Esophagus mucosa (tissue), 1 donor: ENCODE measurements at regions not wholly inside any gene's neighbourhood (a gene's known extent, or its start where the extent isn't known, plus 50 kb on each side); places are given as distances from the start of the nearest gene placed in this dataset.

Source experiments
- ATAC-seq: fragments of 200-7000 bp; cut with Tn5 transposase; one replicate; pipeline ENCODE4 v1.9.1; 2020
- donor health status: DM: yes; HTN: yes; CAD: no.

DNA sequence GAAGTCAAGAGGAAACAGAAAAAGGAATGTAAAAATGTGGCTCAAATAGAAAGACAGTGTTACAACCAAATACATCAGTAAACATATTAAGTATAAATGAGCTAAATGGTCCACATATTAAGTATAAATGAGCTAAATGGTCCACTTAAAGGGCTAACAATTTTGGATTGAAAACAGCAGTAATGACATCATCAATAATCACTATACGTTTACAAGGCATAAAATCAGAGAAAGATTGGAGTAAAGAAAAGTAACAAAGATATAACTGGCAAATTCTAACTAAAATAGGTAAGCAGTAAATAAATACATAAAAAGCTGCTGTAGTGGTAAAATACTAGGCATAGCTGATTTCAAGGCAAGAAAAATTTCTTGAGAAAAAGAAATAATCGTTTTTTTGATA lies 1298.4 kb upstream of the CELF2 start:
- ATAC-seq: no peak

DNA sequence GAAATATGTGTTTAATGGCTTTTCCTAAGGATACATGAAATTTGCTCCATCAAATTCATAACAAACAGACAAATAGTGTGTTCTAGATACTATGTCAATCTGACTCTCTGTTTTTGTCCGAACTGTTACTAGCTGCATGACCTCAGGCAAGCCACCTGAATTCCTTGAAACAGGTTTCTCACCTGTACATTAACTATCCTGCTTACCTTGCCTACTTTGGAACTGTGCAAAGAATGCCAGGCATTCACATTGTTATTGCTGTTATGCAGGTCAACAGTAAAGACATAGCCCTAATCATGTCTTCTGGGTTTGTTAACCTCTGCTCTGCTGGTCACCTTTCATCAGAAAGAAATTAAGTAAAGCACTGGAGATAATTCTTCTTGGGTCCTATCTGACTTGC lies 1283.9 kb upstream of the CELF2 start:
- ATAC-seq: no peak

DNA sequence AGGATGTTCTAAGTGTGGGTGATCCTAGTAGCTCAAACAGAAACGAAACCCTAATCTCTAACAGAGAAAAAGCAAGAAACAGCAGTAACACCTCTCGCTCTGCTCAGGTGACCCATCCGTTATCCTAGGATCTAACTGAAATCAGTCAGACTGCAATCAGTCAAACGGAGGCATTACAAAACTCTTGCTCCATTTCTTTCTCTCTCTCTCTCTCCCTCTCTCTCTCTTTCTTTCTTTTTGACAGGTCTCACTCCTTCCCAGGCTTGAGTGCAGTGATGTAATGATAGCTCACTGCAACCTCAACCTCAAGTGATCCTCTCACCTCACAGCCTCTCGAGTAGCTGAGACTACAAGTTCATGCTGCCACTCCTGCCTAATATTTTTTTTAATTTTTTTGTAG lies 1283.5 kb upstream of the CELF2 start:
- no peak for ATAC-seq

- ATAC-seq: no peak
These were observed 1281.9 kb upstream of the CELF2 start for GRCh38 chr10:9735731-9736130.

DNA sequence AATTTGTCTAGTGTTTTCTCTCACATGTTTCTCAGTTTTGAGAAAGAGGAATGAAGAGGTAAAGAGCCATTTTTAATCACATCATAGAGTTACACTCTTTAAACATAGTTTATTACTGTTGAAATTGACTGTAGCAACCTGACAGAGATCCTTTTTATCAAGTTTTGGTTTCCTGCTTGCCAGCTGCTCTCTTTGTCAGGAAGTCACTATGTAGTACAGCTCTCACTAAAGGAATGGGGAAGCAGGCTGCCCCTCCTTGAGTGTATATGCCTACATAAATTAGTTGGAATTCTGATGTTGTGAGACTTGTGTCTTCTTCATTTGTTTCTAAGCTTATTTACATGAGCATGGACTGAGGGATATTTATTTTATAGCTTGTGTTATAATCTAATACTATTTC lies 1274.0 kb upstream of the CELF2 start:
- no peak for ATAC-seq

DNA sequence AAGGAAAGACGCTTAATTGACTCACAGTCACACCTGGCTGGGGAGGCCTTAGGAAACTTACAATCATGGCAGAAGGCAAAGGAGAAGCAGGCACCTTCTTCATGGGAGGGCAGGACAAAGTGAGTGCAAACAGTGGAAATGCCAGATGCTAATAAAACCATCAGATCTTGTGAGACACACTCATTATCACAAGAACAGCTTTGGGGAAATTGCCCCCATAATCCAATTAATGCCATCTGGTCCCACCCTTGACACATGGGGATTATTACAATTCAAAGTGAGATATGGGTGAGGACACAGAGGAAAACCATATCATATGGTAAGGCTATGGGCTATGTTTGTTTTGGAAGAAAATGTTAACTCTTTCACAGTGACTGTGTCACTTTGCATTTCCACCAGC lies 1272.5 kb upstream of the CELF2 start:
- no peak for ATAC-seq

GRCh38 chr10:9757176-9757575 lies 1260.5 kb upstream of the CELF2 start:
- no peak for ATAC-seq

GRCh38 chr10:9759596-9759995 lies 1258.1 kb upstream of the CELF2 start:
- ATAC-seq: no peak

DNA sequence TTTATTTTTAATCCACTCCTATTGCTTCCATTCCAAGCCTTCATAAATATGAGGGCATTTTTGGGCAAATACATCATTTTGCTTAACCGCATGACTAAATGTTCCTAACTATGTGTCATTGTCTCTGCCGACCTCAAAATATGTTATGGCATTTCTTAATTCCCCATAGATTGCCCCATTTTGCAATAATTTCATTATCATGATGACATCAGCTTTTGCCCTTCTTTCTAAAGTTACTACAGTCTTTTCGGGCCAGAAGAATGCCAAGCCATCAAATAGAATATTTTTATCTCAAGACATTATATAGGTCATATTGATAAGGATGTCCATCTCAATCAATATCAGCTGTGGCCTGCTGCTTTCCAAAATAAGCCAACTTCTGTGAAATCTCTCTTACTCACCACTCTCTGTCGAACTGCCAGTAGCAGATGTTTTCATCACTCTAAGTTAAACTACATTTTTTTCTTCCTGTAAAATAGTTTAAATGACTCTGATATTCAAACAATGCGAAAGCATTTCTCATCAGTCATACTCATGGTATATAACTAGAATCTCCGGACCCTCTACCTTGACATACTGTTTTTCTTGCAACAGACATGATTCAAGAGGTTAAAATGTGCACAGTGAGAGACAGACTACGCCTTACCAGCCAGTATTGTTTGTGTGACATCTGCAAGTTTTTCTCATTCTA lies 1254.6 kb upstream of the CELF2 start:
- ATAC-seq: no peak

DNA sequence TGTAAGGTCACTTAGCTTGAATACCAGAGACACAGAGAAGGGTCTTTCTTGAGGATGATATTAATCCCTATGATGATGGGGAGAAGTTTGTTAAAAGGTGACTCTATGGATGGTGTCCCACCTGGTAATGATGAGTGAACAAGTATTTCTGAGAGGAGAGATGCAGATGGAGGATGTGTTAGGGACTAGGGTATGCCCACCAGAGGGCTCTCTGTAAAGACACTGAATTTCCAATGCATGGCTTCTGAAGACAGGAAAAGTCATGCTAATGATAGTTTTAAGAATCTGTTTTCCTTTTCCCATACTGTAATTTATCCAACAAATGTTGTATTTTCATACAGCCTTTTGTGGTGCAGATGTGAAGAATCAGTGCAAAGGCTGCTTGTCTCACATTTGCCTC lies 1250.9 kb upstream of the CELF2 start:
- ATAC-seq: no peak

DNA sequence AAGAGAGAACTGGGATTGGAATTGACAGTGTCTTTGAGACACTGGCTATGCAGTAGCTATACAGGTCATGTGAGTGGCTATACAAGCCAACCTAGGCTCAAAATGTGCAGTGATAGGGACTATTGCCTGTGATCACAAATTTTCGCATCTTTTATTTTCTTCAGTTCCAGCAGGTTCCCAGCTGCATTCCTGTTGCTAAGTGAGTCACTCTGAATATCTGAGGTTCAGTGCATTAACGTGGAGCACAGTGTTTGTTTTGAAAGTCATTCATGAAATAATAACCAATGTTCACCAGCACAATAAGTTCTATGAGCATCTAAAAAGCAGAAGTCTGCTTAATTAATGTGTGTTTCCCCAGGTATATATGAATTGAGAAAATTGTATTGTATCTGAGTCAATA lies 1236.0 kb upstream of the CELF2 start:
- no peak for ATAC-seq

GRCh38 chr10:9786101-9786500 lies 1231.6 kb upstream of the CELF2 start:
- no peak for ATAC-seq

GRCh38 chr10:9786576-9786975 lies 1231.1 kb upstream of the CELF2 start:
- no peak for ATAC-seq

- ATAC-seq: no peak
These were observed 1227.7 kb upstream of the CELF2 start for GRCh38 chr10:9789996-9790395.

GRCh38 chr10:9792181-9792580 lies 1225.5 kb upstream of the CELF2 start:
- ATAC-seq: no peak

GRCh38 chr10:9796564-9796963 lies 1221.1 kb upstream of the CELF2 start:
- ATAC-seq: no peak

- ATAC-seq: no peak
These were observed 1217.7 kb upstream of the CELF2 start for GRCh38 chr10:9800011-9800410.

- ATAC-seq: no peak
These were observed 1217.1 kb upstream of the CELF2 start for GRCh38 chr10:9800571-9800970.

- ATAC-seq: no peak
These were observed 1209.8 kb upstream of the CELF2 start for GRCh38 chr10:9807846-9808245.

DNA sequence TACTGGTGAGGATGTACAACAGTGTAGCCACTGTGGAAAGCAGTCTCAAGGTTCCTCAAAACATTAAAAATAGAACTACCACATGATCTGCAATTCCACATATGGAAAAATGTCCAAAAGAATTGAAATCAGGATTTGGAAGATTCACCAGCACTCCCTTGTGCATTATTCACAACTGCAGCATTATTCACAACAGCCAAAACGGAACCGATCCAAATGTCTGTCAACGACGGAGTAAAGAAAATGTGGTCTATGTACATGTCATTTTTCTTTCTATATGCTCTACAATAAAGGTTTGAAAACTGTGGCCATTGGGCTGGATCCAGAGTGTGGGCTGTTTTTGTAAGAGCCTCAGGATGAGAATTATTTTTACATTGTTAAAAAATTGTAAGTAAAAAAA lies 1206.1 kb upstream of the CELF2 start:
- ATAC-seq: no peak

DNA sequence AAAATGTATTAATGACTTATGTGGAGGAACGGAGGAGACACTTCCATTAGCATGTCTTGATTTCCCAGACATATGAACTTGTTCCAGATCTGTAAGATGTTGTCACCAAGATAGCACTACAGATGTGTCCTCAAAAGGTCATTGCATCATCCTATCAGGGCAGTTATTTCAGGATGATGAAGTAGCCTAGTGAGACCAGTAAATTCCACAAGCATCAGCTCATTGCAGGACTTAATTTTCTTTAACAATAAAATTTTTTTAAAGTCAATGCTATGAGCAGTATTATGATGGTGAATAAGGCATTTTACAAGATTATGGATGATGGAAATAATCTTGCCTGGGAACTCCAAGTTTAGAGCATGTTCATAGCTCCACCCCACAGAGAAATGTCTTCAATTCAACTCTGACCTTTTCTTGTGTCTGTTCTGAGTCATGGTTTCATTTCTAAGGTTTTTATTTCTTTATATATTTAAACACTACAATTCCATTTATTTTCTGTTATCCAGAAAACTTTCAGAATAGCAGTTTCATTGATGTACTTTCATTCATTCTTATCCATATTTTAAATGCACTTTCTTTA lies 1203.3 kb upstream of the CELF2 start:
- no peak for ATAC-seq

DNA sequence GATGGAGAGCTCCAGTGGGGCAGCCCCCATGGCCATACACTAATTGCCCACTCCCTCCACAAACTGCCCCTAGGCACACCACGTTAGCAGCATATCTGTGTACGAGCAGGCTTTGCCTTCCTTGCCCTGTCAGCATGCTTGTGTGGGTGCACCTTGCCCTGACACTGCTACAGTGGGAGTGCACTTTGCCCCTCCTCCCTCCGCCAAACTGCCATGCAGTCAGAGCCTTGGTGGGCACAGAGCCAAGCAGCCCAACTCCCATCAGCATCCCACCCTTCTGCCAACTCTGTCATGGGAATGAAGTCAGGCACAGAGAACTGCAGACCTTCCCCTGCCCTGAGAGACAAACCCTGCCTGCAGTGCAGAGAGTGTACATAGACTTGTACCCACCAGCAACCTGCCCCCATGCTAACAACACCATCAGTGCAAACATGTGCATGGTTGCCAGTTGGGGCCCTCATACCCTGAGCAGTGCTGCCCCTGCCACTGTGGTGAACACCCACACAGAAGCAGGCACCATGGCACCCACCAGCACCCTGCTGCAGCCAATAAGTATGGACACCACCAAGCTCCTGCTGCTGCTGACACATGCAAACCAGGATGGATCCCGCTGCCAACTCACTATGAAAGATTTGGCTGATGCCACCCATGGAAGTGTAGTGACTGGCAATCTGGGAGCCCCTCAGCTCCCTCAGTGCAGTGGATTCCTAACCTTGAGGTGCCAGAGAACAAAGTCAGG lies 1197.7 kb upstream of the CELF2 start:
- no peak for ATAC-seq

DNA sequence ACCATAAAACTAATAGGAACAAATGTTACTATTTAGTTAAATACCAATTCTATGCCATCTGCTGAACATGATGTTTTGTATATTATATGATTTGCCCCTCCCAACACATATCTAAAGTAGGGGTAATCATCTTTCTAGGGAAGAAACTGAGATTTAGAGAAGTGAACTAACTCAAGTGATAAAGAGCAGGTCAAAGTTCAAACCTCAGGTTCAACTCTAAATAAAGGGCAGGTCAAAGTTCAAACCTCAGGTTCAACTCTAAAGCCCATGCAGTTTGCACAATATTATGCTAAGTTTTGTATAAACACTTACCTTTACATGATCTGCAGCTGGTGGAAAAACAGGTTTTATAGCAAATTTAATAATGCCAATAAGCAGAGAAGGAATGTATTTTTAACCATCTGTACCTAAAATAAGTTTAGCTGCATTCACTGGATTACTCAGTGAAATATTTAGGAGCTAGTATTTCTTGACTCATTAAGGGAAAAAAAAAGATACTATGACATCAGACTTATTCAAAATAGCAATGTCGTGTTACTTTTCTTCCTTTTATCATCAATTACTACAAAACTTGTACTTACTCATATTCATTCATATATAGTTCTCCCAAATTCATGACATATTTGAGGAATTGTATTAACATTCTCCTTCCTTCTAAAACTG lies 1194.3 kb upstream of the CELF2 start:
- no peak for ATAC-seq

DNA sequence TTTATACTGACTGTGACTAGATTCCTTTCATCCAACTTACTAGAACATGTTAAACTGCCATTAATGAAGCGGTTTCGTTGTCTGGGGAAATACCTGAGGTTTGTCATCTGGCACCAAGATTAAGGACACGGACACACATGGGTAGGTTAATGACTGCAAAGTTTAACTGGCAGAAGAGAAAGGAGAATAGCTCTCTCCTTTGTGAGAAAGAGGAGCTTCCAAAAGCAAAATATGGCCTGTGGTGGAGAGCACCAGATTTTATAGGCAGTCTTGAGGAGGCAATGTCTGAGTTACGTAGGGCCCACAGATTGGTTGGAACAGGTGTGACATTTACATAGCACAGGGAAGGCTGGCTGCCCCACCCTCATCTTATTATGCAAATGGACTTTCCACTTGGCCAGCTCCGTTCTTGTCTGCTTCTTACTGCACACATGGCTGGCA lies 1193.0 kb upstream of the CELF2 start:
- no peak for ATAC-seq
